Suppressor macrophage treated with lipopolysaccharide for 4 hours (primary cell): ENCODE measurements at regions not wholly inside any gene's neighbourhood (a gene's known extent, or its start where the extent isn't known, plus 50 kb on each side); places are given as distances from the start of the nearest gene placed in this dataset.

Source experiments
- DNase-seq: peaks from one replicate; pipeline ENCODE4 v3.0.0-alpha.2; 2020

GRCh38 chr2:128452536-128453530, 134.2 kb upstream of the HS6ST1 start:
- no peak for DNase-seq

GRCh38 chr2:128454980-128455720, 136.5 kb upstream of the HS6ST1 start:
- DNase-seq: no peak

- DNase-seq: no peak
Observed at GRCh38 chr2:128455721-128456050, 137.0 kb upstream of the HS6ST1 start.

- DNase-seq: no peak
Observed at GRCh38 chr2:128456281-128456680, 137.6 kb upstream of the HS6ST1 start.

- no peak for DNase-seq
Observed at GRCh38 chr2:128457006-128457604, 138.4 kb upstream of the HS6ST1 start.

GRCh38 chr2:128457716-128458115, 139.0 kb upstream of the HS6ST1 start:
- DNase-seq: no peak

GRCh38 chr2:128458505-128458904, 139.8 kb upstream of the HS6ST1 start:
- peak; percentile 57 for DNase-seq

GRCh38 chr2:128464456-128464855, 145.8 kb upstream of the HS6ST1 start:
- DNase-seq: no peak

- no peak for DNase-seq
Observed at GRCh38 chr2:128465246-128466170, 146.8 kb upstream of the HS6ST1 start.

GRCh38 chr2:128466376-128466775, 147.7 kb upstream of the HS6ST1 start:
- DNase-seq: no peak

- DNase-seq: no peak
Observed at GRCh38 chr2:128466776-128467175, 148.1 kb upstream of the HS6ST1 start.

GRCh38 chr2:128467321-128467969, 148.8 kb upstream of the HS6ST1 start:
- no peak for DNase-seq

- DNase-seq: no peak
Observed at GRCh38 chr2:128468186-128468920, 149.7 kb upstream of the HS6ST1 start.

- peak; percentile 15 for DNase-seq
Observed at GRCh38 chr2:128469203-128469602, 150.5 kb upstream of the HS6ST1 start.

- no peak for DNase-seq
Observed at GRCh38 chr2:128469875-128470274, 151.2 kb upstream of the HS6ST1 start.

GRCh38 chr2:128472789-128473174, 154.1 kb upstream of the HS6ST1 start:
- peak; percentile 13 for DNase-seq

GRCh38 chr2:128473175-128474035, 154.7 kb upstream of the HS6ST1 start:
- peak; percentile 64 for DNase-seq

- DNase-seq: no peak
Observed at GRCh38 chr2:128474036-128474955, 155.6 kb upstream of the HS6ST1 start.

- DNase-seq: no peak
Observed at GRCh38 chr2:128474962-128475361, 156.3 kb upstream of the HS6ST1 start.
